ENCODE measurements at regions not wholly inside any gene's neighbourhood (a gene's known extent, or its start where the extent isn't known, plus 50 kb on each side); places are given as distances from the start of the nearest gene placed in this dataset.

DNA sequence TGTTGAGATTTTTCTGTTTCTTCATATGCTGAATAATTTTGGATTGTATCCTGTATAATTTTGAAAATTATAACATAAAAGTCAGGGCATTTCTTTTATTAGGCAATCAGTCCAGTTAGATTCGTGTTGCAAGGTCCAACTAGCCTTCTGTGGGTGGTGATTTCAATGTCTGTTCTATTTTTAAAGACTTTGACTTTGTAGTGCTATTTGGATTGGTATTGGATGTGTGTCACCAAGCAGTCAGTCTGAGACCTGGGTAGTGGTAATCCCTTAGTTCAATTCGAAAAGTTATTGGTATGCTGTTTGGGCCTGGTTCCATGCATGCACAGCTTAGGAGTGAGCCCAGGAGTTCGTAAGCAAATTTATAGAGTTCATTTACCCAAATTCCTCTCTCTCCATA lies 82.2 kb downstream of the EPDR1 start:
- TF ChIP-seq, protein P1, sequence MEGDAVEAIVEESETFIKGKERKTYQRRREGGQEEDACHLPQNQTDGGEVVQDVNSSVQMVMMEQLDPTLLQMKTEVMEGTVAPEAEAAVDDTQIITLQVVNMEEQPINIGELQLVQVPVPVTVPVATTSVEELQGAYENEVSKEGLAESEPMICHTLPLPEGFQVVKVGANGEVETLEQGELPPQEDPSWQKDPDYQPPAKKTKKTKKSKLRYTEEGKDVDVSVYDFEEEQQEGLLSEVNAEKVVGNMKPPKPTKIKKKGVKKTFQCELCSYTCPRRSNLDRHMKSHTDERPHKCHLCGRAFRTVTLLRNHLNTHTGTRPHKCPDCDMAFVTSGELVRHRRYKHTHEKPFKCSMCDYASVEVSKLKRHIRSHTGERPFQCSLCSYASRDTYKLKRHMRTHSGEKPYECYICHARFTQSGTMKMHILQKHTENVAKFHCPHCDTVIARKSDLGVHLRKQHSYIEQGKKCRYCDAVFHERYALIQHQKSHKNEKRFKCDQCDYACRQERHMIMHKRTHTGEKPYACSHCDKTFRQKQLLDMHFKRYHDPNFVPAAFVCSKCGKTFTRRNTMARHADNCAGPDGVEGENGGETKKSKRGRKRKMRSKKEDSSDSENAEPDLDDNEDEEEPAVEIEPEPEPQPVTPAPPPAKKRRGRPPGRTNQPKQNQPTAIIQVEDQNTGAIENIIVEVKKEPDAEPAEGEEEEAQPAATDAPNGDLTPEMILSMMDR (conservative IDR thresholded peaks at IDR 0.05): no peak
- TF ChIP-seq ZFX (IDR thresholded peaks at IDR 0.05): no peak
- no peak overlapping the region for H3K27ac ChIP-seq

DNA sequence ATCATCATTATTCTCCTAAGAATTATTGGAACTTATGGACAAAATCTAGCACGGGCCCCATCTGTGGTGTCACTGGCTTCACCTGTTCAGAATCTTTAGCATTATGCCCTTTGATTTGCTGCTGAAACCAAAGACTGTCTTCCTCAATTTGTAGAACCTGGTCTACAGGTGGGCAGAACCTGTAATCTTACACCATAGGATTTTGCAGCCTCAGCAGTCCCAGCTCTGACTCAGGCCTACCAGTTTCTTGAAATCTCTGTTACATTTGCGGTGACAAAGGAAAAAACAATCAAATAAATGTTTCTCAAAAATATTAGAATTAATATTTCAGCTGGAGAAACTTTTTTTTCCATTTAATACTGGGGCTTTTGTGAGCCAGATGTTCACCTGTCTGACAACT lies 86.1 kb downstream of the EPDR1 start:
- no peak overlapping the region for H3K27ac ChIP-seq
- TF ChIP-seq, protein P1 (conservative IDR thresholded peaks at IDR 0.05): no peak
- TF ChIP-seq ZFX (IDR thresholded peaks at IDR 0.05): no peak

DNA sequence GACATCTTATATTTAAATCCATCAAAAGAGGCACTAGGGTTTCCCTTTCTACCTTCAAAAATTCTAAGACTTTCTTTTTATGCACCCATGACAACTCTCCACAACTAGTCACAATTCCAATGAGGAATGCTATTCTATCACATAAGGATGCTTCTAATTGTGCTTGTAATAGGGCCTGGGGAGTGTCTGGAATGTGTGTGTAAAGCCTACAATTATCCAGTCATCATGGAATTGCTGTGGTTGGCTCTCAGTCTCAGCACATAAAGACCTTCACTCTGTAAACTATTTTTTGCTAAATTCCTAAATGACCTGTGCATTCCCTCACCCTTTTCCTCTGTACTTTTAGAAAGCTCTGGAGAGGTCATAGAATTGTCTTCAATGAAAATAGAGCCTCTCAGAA lies 86.7 kb downstream of the EPDR1 start:
- TF ChIP-seq, protein P1 (conservative IDR thresholded peaks at IDR 0.05): no peak
- TF ChIP-seq ZFX (IDR thresholded peaks at IDR 0.05): no peak
- no peak overlapping the region for H3K27ac ChIP-seq

DNA sequence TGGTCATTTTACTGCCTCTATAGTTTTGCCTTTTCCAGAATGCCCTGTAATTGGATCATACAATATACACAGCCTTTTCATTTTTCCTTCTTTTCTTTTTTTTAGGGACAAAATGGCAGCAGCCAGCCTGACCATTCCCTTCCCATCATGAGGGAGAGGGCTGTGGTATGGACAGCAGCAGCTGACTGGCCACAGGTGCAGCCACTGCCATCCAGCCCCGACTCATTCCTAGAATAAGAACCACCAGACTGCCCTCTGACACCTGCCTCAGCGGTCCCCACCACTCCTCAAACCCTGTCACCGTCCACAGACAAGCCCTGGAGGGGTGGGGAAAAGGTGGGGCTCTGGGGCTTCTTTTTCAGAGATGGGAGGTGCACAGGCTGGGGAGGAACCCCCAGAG lies 92.8 kb downstream of the EPDR1 start:
- no peak for TF ChIP-seq ZFX (IDR thresholded peaks at IDR 0.05)
- TF ChIP-seq, protein P1 (conservative IDR thresholded peaks at IDR 0.05): no peak
- H3K27ac ChIP-seq: no peak overlapping the region

DNA sequence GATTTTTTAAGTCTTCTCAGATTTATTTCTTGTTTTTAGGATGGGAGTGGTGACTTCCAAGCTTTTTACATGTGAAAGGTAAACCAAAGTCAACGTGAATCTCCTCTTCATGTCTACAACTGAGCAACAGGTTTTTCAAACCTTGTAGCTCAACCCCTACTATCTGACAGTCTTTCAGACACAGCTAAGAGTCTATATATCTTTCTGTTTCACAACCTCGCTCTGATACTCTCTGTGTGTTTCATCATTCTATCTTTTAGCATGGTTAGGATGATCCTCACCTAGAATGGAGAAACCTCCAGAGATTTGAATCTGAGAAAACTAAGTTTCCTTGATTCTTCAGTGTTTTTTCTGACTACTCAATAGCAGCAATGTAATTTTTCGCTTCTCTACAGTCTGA lies 96.1 kb downstream of the EPDR1 start:
- TF ChIP-seq ZFX (IDR thresholded peaks at IDR 0.05): no peak
- TF ChIP-seq, protein P1 (conservative IDR thresholded peaks at IDR 0.05): no peak

DNA sequence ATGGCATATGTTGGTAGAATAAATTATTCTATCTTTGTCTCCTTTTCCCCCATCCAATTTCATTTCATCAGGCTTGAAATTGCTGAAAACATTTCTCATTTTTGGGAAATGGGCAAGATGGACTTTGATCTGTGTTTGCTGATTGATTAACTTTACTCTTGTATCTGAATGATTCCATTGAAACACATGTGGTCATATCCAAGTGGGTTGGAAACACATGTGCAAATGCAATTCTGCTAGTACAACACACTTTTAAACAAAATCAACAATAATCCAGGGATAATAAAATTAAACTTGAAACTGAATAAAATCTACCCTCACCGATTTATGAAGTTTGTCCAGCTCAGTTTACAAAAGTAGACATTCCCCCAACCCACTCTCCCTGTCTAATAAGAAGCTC lies 96.9 kb downstream of the EPDR1 start:
- H3K27ac ChIP-seq: no peak overlapping the region

More for the DNA sequence above, 96.1 kb downstream of the EPDR1 start:
- H3K27ac ChIP-seq: no peak overlapping the region

DNA sequence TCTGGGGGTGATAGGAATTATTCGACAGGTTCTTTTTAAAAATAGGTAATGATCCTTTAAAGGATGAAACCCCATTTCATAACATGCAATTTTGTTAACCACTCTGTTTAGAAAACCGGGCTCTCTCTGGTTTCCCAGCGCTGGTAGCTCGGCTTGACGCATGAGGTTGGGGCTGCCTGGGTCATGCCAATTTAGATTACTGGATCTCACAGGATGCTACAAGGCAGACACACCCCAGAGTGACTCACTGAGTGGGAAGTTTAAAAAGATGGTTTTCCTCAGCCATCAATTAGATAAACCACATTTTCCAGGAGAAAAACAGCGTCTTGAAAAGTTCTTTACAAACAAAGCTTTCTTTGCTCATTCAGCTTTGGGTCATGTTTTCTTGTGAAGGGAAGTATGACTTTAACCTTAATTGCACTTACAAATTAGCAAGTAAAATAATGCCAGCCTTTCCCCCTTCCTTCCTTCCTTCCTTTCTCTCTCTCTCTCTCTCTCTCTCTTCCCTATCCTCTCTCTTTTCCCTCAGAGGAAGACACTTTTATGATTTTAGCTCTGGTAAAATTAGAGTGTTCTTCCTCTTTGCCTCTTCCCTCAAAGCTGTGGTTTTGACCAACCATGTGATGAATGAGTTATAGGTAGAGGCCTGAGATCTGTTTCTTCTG lies 99.8 kb downstream of the EPDR1 start:
- TF ChIP-seq, protein P1 (conservative IDR thresholded peaks at IDR 0.05): no peak
- TF ChIP-seq ZFX (IDR thresholded peaks at IDR 0.05): no peak
- H3K27ac ChIP-seq: no peak overlapping the region

More for the DNA sequence above, 96.9 kb downstream of the EPDR1 start:
- no peak for TF ChIP-seq ZFX (IDR thresholded peaks at IDR 0.05)
- TF ChIP-seq, protein P1 (conservative IDR thresholded peaks at IDR 0.05): no peak
